Parathyroid adenoma (tissue), 2 donors: ENCODE measurements at regions not wholly inside any gene's neighbourhood (a gene's known extent, or its start where the extent isn't known, plus 50 kb on each side); places are given as distances from the start of the nearest gene placed in this dataset.

Experiments used
- H2AFZ ChIP-seq: fragments of 300-600 bp; sonication (generic); one replicate; pipeline ENCODE4 v1.7.0; 2017; ENCODE audit warnings: antibody characterized with exemption, mild to moderate bottlenecking
- H3K27ac ChIP-seq: fragments of 300-600 bp; sonication (generic); one replicate; pipeline ENCODE4 v1.7.0; 2017
- H3K27me3 ChIP-seq: fragments of 300-600 bp; sonication (generic); one replicate; pipeline ENCODE4 v1.7.0; 2017; ENCODE audit warnings: low read length; ENCODE audit not compliant: control insufficient read depth, insufficient read depth
- H3K36me3 ChIP-seq: fragments of 300-600 bp; sonication (generic); one replicate; pipeline ENCODE4 v1.7.0; 2017; ENCODE audit warnings: low read length; ENCODE audit not compliant: control insufficient read depth, insufficient read depth
- H3K4me1 ChIP-seq: fragments of 300-600 bp; sonication (generic); one replicate; pipeline ENCODE4 v1.7.0; 2017; ENCODE audit warnings: control low read depth
- H3K4me2 ChIP-seq: fragments of 300-600 bp; sonication (generic); one replicate; pipeline ENCODE4 v1.7.0; 2017; ENCODE audit warnings: low read length
- H3K4me3 ChIP-seq: fragments of 300-600 bp; sonication (generic); one replicate; pipeline ENCODE4 v1.7.0; 2017; ENCODE audit warnings: low read depth, low read length
- H3K79me2 ChIP-seq: fragments of 300-600 bp; sonication (generic); one replicate; pipeline ENCODE4 v1.7.0; 2017; ENCODE audit warnings: control low read depth
- H3K9ac ChIP-seq: fragments of 300-600 bp; sonication (generic); one replicate; pipeline ENCODE4 v1.7.0; 2017; ENCODE audit warnings: mild to moderate bottlenecking
- H3K9me3 ChIP-seq: fragments of 300-600 bp; sonication (generic); one replicate; pipeline ENCODE4 v1.7.0; 2017; ENCODE audit warnings: low read length; ENCODE audit not compliant: control insufficient read depth
- TF ChIP-seq, protein P1 (sequence below): fragments of 300-600 bp; sonication (generic); IDR thresholded peaks from one replicate; pipeline ENCODE4 v1.7.0; 2017; ENCODE audit warnings: antibody characterized with exemption, mild to moderate bottlenecking
- donor health status: primary hyperparathyroidism.

DNA sequence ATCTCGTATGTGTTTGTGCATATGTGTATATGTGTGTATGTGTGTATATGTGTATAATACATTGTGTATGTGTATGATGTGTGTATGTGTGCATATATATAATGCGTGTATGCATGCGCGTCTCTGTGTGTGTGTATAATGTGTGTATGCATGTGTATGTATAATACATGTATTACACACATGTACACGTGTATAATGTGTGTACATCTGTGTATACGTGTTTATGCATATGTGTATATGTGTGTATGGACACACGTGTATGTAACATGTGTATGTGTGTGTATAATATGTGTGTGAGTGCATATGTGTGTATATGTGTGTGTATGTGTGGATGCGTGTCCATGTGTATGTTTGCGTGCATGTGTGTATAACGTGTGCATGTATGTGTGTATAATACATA, 433.7 kb upstream of the RBFOX1 start:
- no peaks in the 10 kb centered on the region for H3K4me1 ChIP-seq
- H3K27ac ChIP-seq, result no peak overlapping the region
- no peaks in the 10 kb centered on the region for H3K36me3 ChIP-seq
- H3K4me3 ChIP-seq, result no peak overlapping the region
- H3K9ac ChIP-seq, result no peak overlapping the region
- H3K79me2 ChIP-seq, result no peaks in the 10 kb centered on the region
- TF ChIP-seq, protein P1, sequence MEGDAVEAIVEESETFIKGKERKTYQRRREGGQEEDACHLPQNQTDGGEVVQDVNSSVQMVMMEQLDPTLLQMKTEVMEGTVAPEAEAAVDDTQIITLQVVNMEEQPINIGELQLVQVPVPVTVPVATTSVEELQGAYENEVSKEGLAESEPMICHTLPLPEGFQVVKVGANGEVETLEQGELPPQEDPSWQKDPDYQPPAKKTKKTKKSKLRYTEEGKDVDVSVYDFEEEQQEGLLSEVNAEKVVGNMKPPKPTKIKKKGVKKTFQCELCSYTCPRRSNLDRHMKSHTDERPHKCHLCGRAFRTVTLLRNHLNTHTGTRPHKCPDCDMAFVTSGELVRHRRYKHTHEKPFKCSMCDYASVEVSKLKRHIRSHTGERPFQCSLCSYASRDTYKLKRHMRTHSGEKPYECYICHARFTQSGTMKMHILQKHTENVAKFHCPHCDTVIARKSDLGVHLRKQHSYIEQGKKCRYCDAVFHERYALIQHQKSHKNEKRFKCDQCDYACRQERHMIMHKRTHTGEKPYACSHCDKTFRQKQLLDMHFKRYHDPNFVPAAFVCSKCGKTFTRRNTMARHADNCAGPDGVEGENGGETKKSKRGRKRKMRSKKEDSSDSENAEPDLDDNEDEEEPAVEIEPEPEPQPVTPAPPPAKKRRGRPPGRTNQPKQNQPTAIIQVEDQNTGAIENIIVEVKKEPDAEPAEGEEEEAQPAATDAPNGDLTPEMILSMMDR, result no peak
- no peak overlapping the region for H2AFZ ChIP-seq
- H3K27me3 ChIP-seq, result no peaks in the 10 kb centered on the region
- H3K9me3 ChIP-seq, result no peaks in the 10 kb centered on the region
- H3K4me2 ChIP-seq, result no peak overlapping the region

DNA sequence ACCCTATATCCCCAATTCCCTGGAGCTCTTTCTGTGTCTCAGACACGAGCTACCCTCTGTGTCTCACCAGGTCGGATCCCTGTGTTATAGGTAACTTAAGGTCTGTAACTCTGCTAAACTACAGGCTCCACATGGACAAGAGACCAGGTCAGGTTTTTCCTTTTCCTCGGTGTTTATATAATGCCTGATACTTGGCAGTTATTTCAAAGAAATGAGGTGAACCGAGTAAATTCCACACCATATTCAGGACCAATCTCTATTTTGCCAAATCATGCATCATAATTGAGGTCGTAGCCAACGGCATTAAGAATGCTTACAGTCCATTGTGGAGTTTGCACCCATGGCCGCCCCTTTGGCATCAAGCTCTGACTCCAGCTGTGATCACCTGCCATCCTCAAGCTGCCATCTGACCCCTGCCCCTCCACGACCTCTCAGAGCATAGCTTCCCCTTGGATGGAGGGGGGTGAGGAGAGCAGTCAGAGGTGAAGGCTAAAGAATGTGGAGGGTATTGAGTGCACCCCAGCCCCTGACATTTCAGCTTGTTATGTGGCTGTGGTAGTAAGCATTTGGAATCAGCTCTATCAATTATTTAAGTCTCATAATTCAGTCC, 434.7 kb upstream of the RBFOX1 start:
- TF ChIP-seq, protein P1, result no peak
- no peak overlapping the region for H3K9ac ChIP-seq
- H3K9me3 ChIP-seq, result no peaks in the 10 kb centered on the region
- no peaks in the 10 kb centered on the region for H3K79me2 ChIP-seq
- no peaks in the 10 kb centered on the region for H3K4me1 ChIP-seq
- H3K27ac ChIP-seq, result no peak overlapping the region
- no peak overlapping the region for H3K4me3 ChIP-seq
- no peaks in the 10 kb centered on the region for H3K36me3 ChIP-seq
- H3K4me2 ChIP-seq, result no peak overlapping the region
- H2AFZ ChIP-seq, result no peak overlapping the region
- no peaks in the 10 kb centered on the region for H3K27me3 ChIP-seq

DNA sequence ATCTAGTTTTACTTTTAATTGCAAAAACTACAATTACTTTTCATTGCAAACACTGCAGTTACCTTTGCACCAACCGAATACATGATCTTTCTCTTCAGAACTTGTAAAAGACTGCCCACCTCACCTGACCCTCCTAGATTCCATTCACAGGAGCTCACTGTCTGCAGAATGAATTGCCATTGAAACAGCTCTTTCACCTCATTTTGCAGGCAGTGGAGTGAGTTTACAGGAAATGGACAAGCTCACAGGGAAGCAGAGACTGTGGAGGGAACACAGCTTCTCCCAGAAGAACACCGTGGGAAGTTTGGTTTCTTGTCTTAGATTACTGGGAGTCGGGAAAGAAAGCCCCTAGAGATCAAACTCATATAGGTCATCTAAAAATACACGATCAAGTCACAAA, 439.7 kb upstream of the RBFOX1 start:
- peaks cover 13% of the 10 kb centered on the region for H3K4me1 ChIP-seq
- no peaks in the 10 kb centered on the region for H3K9me3 ChIP-seq
- no peak overlapping the region for H3K4me2 ChIP-seq
- no peak overlapping the region for H3K27ac ChIP-seq
- no peak overlapping the region for H3K9ac ChIP-seq
- no peak overlapping the region for H2AFZ ChIP-seq
- no peaks in the 10 kb centered on the region for H3K27me3 ChIP-seq
- TF ChIP-seq, protein P1, result no peak
- no peaks in the 10 kb centered on the region for H3K36me3 ChIP-seq
- H3K79me2 ChIP-seq, result no peaks in the 10 kb centered on the region
- no peak overlapping the region for H3K4me3 ChIP-seq

DNA sequence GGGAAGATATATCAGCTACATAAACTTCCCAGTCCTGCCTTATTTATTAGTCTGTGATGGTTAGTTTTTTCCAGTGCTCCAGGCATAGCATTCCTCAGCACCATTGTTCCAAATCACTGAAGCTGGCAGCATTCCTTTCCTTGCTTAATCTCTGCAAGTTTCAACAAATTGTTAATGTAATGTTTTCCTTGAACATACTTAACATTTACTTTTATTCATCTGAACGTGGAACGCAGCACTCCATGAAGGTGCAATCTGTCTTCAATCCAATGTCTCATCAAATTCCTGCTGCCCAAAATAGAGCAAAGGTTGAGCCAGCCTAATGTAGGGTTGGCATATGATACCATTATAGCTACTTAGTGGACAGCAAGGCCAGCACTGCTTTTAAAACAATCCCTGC, 441.1 kb upstream of the RBFOX1 start:
- H3K4me1 ChIP-seq, result peaks cover 13% of the 10 kb centered on the region
- H3K36me3 ChIP-seq, result no peaks in the 10 kb centered on the region
- TF ChIP-seq, protein P1, result no peak
- H3K27me3 ChIP-seq, result no peaks in the 10 kb centered on the region
- no peaks in the 10 kb centered on the region for H3K9me3 ChIP-seq
- peak overlapping the region; percentile 34 for H3K27ac ChIP-seq
- H3K4me2 ChIP-seq, result peak overlapping the region; percentile 0
- H2AFZ ChIP-seq, result peak overlapping the region; percentile 61
- H3K79me2 ChIP-seq, result no peaks in the 10 kb centered on the region
- no peak overlapping the region for H3K4me3 ChIP-seq
- H3K9ac ChIP-seq, result no peak overlapping the region

DNA sequence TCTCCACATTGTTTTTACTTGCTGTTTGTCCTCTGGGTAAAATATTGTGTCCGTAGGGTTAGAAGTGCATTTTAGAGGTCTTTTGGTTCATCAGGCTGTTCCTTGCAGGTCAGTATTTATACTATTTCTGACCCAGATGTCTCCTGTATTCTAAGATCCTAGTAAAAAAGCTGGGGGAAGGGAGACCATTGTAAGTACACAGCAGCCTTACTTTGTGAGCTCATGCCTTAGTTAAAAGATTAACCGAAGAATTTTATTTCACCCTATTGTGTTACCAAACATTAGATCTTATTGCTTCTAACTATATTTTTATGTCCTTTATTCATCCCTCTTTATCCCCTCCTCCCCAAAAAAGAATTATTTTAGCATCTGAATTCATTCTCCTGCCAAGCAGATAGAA, 444.1 kb upstream of the RBFOX1 start:
- peaks cover 13% of the 10 kb centered on the region for H3K4me1 ChIP-seq
- H2AFZ ChIP-seq, result no peak overlapping the region
- H3K36me3 ChIP-seq, result no peaks in the 10 kb centered on the region
- no peaks in the 10 kb centered on the region for H3K27me3 ChIP-seq
- H3K4me2 ChIP-seq, result no peak overlapping the region
- no peak overlapping the region for H3K4me3 ChIP-seq
- H3K79me2 ChIP-seq, result no peaks in the 10 kb centered on the region
- no peak overlapping the region for H3K27ac ChIP-seq
- TF ChIP-seq, protein P1, result no peak
- no peaks in the 10 kb centered on the region for H3K9me3 ChIP-seq
- no peak overlapping the region for H3K9ac ChIP-seq
